Cardiac muscle cell (in vitro differentiated cells and primary cell): ENCODE measurements at regions not wholly inside any gene's neighbourhood (a gene's known extent, or its start where the extent isn't known, plus 50 kb on each side); places are given as distances from the start of the nearest gene placed in this dataset.

Experiments used
- DNase-seq, 2 donors: peaks; one replicate each; pipeline versions ENCODE4 v3.0.0 to v3.0.0-alpha.2; 2010 to 2017; ENCODE audit warnings: low read depth in 1 of 2, low spot score in 1 of 2
- H3K27ac ChIP-seq: fragments of 200-600 bp; sonication (generic); 2 replicates; pipeline ENCODE4 v1.5.1; 2016
- H3K27me3 ChIP-seq: fragments of 200-600 bp; sonication (generic); 2 replicates; pipeline ENCODE4 v1.6.0; 2016; ENCODE audit warnings: control low read depth
- H3K36me3 ChIP-seq: fragments of 200-600 bp; sonication (generic); 2 replicates; pipeline ENCODE4 v1.5.1; 2016; ENCODE audit warnings: control low read depth
- H3K4me1 ChIP-seq: fragments of 200-600 bp; sonication (generic); 2 replicates; pipeline ENCODE4 v1.8.1; 2017; ENCODE audit warnings: low read depth, mild to moderate bottlenecking, mixed run types
- H3K4me3 ChIP-seq: fragments of 200-600 bp; sonication (generic); 2 replicates; pipeline ENCODE4 v1.5.1; 2016; ENCODE audit warnings: mild to moderate bottlenecking
- H3K9me3 ChIP-seq: fragments of 200-600 bp; sonication (generic); 2 replicates; pipeline ENCODE4 v1.5.1; 2017; ENCODE audit warnings: low read depth, mild to moderate bottlenecking, control low read depth
- CTCF ChIP-seq: IDR thresholded peaks from 2 replicates; pipeline ENCODE4 v1.5.1; 2012; ENCODE audit warnings: low read depth, mild to moderate bottlenecking, low read length

GRCh38 chr18:25455159-25455558 lies 103.2 kb upstream of the ZNF521 start:
- no peaks in the 10 kb centered on the region for H3K36me3 ChIP-seq
- H3K9me3 ChIP-seq: no peaks in the 10 kb centered on the region
- H3K27me3 ChIP-seq: no peaks in the 10 kb centered on the region
- H3K4me3 ChIP-seq: no peak overlapping the region
- H3K4me1 ChIP-seq: no peaks in the 10 kb centered on the region
- TF ChIP-seq CTCF: no peak
- no peak overlapping the region for H3K27ac ChIP-seq
- no peak for DNase-seq

GRCh38 chr18:25454730-25455129 lies 102.8 kb upstream of the ZNF521 start:
- Histone ChIP-seq H3K4me1 (no peaks in the 10 kb centered on the region), H3K27me3 (no peaks in the 10 kb centered on the region), H3K36me3 (no peaks in the 10 kb centered on the region), H3K4me3 (no peak overlapping the region), H3K9me3 (no peaks in the 10 kb centered on the region), H3K27ac (no peak overlapping the region)
- TF ChIP-seq CTCF: no peak
- no peak for DNase-seq

- no peak for DNase-seq
- Histone ChIP-seq H3K27ac (no peak overlapping the region), H3K36me3 (no peaks in the 10 kb centered on the region), H3K27me3 (no peaks in the 10 kb centered on the region), H3K4me1 (no peaks in the 10 kb centered on the region), H3K4me3 (no peak overlapping the region), H3K9me3 (no peaks in the 10 kb centered on the region)
- TF ChIP-seq CTCF: no peak
These were observed 102.3 kb upstream of the ZNF521 start for GRCh38 chr18:25454270-25454659.

- no peaks in the 10 kb centered on the region for H3K9me3 ChIP-seq
- H3K27me3 ChIP-seq: no peaks in the 10 kb centered on the region
- no peak for TF ChIP-seq CTCF
- peak in 1 of 2 donors; percentile 9 for DNase-seq
- H3K36me3 ChIP-seq: no peaks in the 10 kb centered on the region
- no peak overlapping the region for H3K4me3 ChIP-seq
- H3K4me1 ChIP-seq: no peaks in the 10 kb centered on the region
- H3K27ac ChIP-seq: no peak overlapping the region
These were observed 101.7 kb upstream of the ZNF521 start for GRCh38 chr18:25453556-25454269.

- no peak overlapping the region for H3K4me3 ChIP-seq
- no peak for TF ChIP-seq CTCF
- no peak for DNase-seq
- H3K9me3 ChIP-seq: no peaks in the 10 kb centered on the region
- H3K4me1 ChIP-seq: no peaks in the 10 kb centered on the region
- H3K27me3 ChIP-seq: no peaks in the 10 kb centered on the region
- H3K27ac ChIP-seq: no peak overlapping the region
- H3K36me3 ChIP-seq: no peaks in the 10 kb centered on the region
These were observed 99.2 kb upstream of the ZNF521 start for GRCh38 chr18:25451077-25451658.
